ENCODE measurements at regions not wholly inside any gene's neighbourhood (a gene's known extent, or its start where the extent isn't known, plus 50 kb on each side); places are given as distances from the start of the nearest gene placed in this dataset.

- DNase-seq = no peak
Measured at GRCh38 chr3:56921573-56922453, 120.1 kb upstream of the ARHGEF3 start.

- DNase-seq = no peak
Measured at GRCh38 chr3:56919797-56920195, 118.0 kb upstream of the ARHGEF3 start.

GRCh38 chr3:56919137-56919796 is 117.5 kb upstream of the ARHGEF3 start:
- DNase-seq = no peak

GRCh38 chr3:56918111-56918568 is 116.4 kb upstream of the ARHGEF3 start:
- DNase-seq = peak; percentile 78

- no peak for DNase-seq
Measured at GRCh38 chr3:56917361-56918110, 115.8 kb upstream of the ARHGEF3 start.

- DNase-seq = no peak
Measured at GRCh38 chr3:56916716-56917360, 115.1 kb upstream of the ARHGEF3 start.

GRCh38 chr3:56915966-56916586 is 114.3 kb upstream of the ARHGEF3 start:
- peak; percentile 83 for DNase-seq

GRCh38 chr3:56914646-56915045 is 112.9 kb upstream of the ARHGEF3 start:
- DNase-seq = no peak

- no peak for DNase-seq
Measured at GRCh38 chr3:56911363-56911762, 109.6 kb upstream of the ARHGEF3 start.

GRCh38 chr3:56909349-56909748 is 107.6 kb upstream of the ARHGEF3 start:
- no peak for DNase-seq

GRCh38 chr3:56908004-56908403 is 106.3 kb upstream of the ARHGEF3 start:
- no peak for DNase-seq

GRCh38 chr3:56904552-56905215 is 102.9 kb upstream of the ARHGEF3 start:
- no peak for DNase-seq

- no peak for DNase-seq
Measured at GRCh38 chr3:56903231-56903782, 101.6 kb upstream of the ARHGEF3 start.

GRCh38 chr3:56902468-56903160 is 100.9 kb upstream of the ARHGEF3 start:
- no peak for DNase-seq

GRCh38 chr3:56900801-56901200 is 99.1 kb upstream of the ARHGEF3 start:
- DNase-seq = no peak

- no peak for DNase-seq
Measured at GRCh38 chr3:56899851-56900250, 98.1 kb upstream of the ARHGEF3 start.

- no peak for DNase-seq
Measured at GRCh38 chr3:56899078-56899477, 97.3 kb upstream of the ARHGEF3 start.

- DNase-seq = no peak
Measured at GRCh38 chr3:56896357-56896756, 94.6 kb upstream of the ARHGEF3 start.

GRCh38 chr3:56894881-56895431 is 93.2 kb upstream of the ARHGEF3 start:
- DNase-seq = peak; percentile 69

GRCh38 chr3:56890448-56891091 is 88.8 kb upstream of the ARHGEF3 start:
- DNase-seq = no peak
